Activated CD4-positive, alpha-beta T cell treated with anti-CD3 and anti-CD28 coated beads for 1 hour (primary cell): ENCODE measurements at regions not wholly inside any gene's neighbourhood (a gene's known extent, or its start where the extent isn't known, plus 50 kb on each side); places are given as distances from the start of the nearest gene placed in this dataset.

Experiments used
- DNase-seq: peaks from one replicate; pipeline ENCODE4 v3.0.0-alpha.2; 2020

- DNase-seq: no peak
Observed at GRCh38 chr20:52621401-52621800, 350.8 kb upstream of the TSHZ2 start.

DNA sequence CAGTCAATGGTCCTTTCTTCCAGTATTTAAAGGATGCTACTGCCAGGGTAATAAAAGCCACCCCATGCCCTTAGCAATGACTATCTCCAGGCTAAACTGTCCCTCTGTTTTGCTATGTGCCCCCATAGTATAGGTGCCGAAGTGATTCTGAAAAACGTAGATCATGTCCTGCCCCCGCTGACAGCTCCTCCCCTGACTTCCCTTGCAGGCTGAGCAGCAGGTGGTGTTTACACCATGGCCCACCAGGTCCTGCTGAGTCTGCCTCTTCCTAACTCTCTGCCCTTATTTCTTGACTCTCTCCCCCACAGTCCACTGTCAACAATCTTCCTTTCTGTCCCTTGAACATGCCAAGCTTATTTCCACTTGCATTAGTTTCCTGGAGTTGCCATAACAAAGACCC lies 352.5 kb upstream of the TSHZ2 start:
- no peak for DNase-seq

- no peak for DNase-seq
Observed at GRCh38 chr20:52619101-52619500, 353.1 kb upstream of the TSHZ2 start.

DNA sequence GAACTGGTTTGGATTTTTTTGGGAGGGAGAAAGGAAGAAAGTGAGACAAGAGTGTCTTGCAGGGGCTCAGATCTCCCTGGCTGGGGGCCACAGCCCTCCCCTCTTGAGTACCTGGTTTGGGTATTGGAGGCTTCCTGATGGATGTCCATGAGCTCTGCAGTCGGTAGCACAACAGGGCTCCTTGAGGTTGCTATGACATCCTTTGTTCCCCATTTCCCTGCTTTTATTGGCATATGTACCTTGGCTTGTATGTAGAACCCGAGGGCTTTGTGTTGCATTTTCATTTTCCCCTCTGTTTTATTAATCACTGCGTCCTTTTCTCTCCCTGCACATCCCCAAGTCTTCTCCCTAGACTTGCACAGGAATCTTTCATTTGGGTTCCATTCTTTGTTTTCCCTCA lies 355.5 kb upstream of the TSHZ2 start:
- DNase-seq: no peak

GRCh38 chr20:52614051-52614863 lies 357.9 kb upstream of the TSHZ2 start:
- no peak for DNase-seq

- no peak for DNase-seq
Observed at GRCh38 chr20:52612046-52612632, 360.0 kb upstream of the TSHZ2 start.

GRCh38 chr20:52610749-52611148 lies 361.4 kb upstream of the TSHZ2 start:
- no peak for DNase-seq

- DNase-seq: no peak
Observed at GRCh38 chr20:52601295-52601971, 370.7 kb upstream of the TSHZ2 start.

DNA sequence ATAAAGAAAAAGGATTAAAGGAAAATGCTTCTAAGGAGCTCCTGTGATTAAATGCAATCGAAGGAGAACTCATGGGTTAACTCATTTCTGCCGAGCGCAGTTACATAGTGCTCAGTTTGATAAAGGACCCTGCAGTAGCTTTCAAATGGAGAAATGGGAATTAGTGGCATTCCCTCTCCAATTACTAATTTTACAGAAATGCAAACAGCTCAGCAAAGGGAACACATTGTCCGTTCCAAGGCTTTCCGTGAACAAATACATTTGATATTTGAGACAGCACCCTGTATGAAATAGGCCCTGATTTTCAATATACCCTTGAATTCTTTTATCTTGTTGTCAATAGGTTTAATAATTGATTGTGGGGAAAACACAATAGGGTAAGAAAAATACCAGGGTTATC lies 375.9 kb upstream of the TSHZ2 start:
- no peak for DNase-seq

DNA sequence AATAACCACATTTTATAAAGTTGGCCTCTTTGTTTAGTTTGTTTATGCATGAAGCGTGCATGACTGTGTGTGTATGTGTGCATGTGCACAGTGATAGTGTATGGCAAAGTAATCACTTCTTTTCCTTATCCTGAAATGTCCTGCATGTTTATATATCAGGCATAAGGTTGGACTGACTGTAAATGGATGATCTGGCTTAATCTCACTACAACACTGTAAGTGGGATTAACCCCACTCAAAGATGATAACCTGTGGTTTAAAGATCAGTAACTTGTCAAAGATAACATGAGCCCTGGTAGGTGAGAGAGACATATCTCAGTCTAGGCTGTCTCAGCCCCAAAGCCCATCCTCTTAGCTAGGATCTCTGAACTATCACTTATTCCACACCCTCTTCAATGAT lies 376.6 kb upstream of the TSHZ2 start:
- no peak for DNase-seq

DNA sequence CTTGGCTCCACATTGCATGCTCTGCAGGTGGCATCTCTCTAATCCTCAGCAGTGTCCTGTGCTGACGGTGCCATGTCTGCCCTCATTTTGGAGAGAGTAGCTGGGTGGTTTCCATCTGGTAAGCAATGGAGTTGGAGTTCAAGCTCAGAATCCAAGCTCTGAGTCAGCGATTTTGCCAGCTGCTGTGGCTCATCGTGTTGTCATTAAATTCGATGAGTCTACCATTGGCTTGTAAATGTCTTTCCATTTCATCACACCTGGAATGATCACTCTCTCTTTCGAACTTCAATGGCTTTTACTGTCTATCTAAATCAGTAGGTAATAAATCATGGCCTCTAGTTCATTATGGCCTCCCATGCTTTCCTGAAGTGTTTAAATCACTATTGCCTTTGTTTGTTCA lies 378.5 kb upstream of the TSHZ2 start:
- no peak for DNase-seq

GRCh38 chr20:52592567-52592966 lies 379.6 kb upstream of the TSHZ2 start:
- no peak for DNase-seq

DNA sequence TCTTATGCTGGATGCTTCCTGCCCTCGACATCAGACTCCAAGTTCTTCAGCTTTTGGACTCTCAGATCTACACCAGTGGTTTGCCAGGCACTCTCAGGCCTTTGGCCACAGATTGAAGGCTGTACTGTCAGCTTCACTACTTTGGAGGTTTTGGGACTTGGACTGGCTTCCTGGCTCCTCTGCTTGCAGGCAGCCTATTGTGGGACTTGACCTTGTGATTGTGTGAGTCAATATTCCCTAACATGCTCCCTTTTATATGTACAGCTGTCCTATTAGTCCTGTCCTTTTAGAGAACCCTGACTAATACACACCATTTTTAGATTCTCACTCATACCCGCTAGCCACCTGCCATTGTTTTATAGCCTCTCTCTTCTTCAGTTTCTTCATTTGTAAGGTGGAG lies 382.1 kb upstream of the TSHZ2 start:
- no peak for DNase-seq

DNA sequence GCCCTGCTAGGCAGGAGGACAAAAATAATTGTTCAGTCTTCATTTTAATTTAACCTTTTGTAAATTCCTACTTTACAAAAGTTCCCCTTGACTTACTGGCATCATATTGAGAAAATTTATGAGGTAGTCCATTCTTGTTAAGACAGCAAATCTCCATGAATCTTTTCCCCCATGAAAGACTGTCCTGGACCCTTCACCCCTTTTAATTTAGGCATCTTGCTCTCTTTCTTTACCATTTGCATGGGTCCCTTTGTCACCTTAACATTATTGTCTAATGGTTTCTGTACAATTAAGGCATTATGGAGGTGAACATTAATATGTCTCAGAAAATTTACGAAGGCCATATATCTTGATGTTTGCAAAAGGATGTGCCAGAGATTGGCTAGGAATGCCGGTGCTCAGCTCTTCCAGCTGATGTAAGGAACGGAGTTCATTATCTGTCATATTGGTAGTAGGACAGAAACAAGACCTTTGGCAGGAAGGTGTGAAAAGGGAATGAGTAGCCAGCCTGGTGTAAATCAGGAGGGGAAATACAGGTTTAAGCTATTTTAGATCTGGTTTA lies 382.8 kb upstream of the TSHZ2 start:
- DNase-seq: no peak

DNA sequence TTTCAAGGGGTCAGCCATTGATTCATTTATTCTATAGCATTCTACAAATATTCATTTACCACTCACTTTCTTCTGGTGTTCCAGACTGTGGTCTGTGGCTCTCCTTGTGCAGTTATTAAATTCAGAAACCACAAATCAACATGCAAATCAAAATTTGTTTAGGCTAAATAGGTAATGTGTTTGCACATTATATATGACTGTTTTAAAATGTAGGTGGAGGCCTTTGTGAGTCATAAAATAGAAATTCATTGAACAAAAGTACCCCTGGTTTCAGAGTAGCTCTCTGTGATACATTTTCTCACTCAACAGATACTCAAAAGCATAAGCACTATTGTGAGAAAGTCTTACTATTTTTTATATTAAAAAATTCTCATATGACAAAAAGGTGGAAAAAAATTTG lies 385.5 kb upstream of the TSHZ2 start:
- no peak for DNase-seq

GRCh38 chr20:52585333-52585732 lies 386.8 kb upstream of the TSHZ2 start:
- DNase-seq: no peak

DNA sequence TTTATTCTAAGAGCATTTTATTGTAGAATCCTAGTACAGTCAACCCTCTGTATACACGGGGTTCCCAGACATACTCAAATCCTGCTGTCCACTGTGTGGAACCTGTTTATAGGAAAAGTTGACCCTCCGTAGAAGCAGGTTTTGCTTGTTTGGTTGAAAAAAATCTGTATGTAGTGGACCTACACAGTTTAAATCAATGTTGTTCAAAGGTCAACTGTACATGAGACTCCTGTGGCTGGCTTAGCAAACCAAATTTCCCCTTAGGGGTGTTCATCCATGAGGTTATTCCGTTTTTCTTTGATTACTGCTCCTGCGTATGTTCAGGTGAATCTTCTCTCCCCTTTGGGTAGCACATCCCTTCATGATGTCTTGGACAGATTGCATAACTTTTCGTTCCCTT lies 387.0 kb upstream of the ZFP64 start:
- DNase-seq: no peak

- DNase-seq: no peak
Observed at GRCh38 chr20:52577696-52578095, 386.1 kb upstream of the ZFP64 start.

DNA sequence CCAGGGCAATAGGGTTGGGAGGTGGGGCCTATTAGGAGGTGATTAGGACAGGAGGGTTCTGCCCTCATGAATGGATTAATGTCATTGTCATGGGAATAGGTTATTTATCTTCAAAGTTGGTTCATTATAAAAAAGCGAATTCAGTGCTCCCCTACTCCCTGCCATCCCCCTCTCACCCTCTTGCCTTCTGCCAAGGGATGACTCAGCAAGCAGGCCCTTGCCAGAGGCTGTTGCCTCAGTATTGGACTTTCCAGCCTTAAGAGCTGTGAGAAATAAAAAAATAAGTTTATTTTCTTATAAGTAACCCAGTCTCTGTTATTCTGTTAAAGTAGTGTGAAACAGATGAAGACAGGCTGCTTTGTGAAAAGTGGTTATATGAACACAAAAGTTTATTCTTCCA lies 381.1 kb upstream of the ZFP64 start:
- no peak for DNase-seq

DNA sequence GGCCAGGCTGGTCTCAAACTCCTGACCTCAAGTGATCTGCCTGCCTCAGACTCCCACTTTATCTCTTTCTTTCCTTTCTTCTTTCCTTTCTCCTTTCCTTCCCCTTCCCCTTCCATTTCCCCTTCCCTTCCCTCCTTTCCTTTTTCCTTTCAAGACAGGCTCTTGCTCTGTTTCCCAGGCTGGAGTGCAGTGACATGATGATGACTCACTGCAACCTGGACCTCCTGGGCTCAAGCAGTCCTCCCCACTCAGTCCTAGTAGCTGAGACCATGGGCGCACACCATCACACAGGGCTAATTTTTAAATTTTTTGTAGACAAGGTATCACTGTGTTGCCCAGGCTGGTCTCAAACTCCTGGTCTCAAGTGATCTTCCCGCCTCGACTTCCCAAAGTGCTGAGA lies 377.6 kb upstream of the ZFP64 start:
- no peak for DNase-seq

DNA sequence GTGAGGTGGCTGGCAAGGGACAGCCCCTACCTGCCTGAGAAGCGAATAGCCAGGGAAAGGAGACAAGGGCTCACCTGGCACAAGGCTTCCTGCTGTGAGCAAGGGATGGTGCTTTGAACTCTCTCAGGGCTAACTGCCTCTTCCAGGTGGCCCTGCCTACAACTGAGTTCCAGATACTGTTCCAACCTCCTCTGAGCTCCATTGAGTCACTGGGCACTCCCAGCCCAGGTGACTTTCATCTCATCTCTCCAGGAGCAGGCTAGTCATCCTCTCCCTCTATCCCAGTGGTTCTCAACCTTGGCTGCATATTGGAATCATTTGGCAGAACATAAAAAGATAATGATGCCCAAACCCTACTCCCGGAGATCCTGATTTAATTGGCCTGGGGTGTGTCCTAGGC lies 374.0 kb upstream of the ZFP64 start:
- DNase-seq: no peak

DNA sequence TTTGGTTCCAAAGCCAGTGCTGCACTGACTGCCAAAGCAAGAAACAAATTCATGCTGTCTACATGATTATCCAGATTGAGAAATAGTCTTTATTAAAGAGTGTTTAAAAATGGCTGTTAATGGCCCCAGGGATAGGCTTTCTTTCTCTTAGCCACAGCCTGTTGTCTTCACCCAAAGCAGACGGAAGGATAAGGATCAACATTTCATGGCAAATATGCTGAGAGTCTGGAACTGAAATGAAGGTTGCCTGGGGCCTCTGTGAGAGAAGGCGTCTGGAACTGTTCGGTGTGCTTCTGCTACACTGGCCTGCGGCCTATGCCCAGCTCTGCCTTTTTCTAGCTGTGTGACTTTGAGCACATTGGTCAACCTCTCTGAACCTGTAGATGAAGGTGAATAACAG lies 373.0 kb upstream of the ZFP64 start:
- no peak for DNase-seq

DNA sequence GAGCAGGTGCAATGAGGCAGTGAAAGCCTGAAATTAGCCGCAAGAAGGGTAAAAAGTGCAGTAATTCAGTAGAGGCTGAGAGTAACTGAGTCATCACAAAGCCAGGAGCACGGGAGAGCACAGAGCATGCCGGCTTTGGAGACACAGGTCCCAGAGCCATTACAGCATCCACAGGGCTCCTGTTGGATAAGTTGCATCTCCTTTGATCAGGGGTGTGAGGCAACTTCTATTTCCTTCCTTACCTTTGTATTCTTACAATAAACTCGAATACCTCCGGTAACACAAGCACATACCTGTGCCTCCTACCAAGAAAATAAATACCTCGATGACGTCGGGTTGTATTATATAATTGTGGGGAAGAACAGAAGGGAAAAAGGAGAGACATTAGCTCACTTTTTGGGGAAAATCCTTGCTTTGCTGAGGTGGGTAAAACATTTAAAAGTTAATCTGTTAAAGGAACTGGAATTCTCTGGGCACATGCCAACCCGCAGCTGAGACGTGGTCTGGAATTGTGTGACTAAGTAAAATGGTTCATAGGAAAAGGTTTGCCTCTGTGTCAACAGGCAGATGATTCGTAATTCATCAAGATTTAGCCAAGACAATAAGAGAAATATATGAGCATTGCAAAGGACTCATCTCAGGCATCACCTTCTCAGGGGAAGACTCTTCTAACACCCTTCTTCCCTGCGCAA lies 360.7 kb upstream of the ZFP64 start:
- DNase-seq: no peak
